Muscle of arm (tissue), 1 donor: ENCODE measurements at regions not wholly inside any gene's neighbourhood (a gene's known extent, or its start where the extent isn't known, plus 50 kb on each side); places are given as distances from the start of the nearest gene placed in this dataset.

Experiments
- DNase-seq: peaks from one replicate; pipeline ENCODE4 v3.0.0-alpha.2; 2013

- DNase-seq = no peak
Measured at GRCh38 chr7:52146871-52147634, 830.4 kb upstream of the COBL start.

DNA sequence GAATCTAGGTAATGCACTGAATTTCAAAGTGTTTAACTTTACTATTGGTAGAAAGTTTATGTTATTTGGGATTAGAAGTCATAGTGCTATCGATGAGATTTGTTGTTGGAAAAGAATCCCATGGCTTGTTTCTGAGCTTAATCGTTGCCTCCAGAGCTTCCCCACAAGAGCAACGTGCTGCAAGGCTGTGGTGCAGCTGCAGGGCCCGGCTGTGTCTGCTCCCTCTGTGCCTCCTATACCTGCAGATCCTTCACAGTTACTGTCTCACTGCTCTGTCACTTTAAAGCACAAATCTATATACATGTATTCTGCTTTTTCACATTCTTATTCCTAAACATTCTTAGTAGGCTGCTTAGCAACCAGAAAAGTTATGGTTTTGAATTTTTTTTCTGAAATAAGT is 826.6 kb upstream of the COBL start:
- no peak for DNase-seq

- no peak for DNase-seq
Measured at GRCh38 chr7:52140851-52141250, 824.2 kb upstream of the COBL start.

- no peak for DNase-seq
Measured at GRCh38 chr7:52135403-52135802, 818.8 kb upstream of the COBL start.

DNA sequence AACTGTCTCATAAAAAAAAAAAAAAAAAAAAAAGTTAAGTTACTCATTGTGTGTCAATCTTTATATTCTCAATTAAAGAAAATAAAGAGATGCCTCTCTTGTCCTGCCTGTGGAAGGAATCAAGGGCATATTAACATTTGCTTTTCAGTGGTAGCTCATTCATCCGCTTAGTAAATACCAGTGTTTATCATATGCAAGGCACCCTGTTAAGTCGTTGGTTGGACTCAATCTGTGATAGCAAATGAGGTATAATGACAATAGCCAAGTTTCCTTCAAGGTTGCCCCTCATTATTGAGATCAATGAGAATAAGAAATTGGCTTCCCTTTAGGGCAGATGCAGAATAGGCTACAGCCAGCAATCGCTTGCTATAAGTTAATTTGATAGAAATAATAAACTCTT is 812.7 kb upstream of the COBL start:
- DNase-seq = no peak

DNA sequence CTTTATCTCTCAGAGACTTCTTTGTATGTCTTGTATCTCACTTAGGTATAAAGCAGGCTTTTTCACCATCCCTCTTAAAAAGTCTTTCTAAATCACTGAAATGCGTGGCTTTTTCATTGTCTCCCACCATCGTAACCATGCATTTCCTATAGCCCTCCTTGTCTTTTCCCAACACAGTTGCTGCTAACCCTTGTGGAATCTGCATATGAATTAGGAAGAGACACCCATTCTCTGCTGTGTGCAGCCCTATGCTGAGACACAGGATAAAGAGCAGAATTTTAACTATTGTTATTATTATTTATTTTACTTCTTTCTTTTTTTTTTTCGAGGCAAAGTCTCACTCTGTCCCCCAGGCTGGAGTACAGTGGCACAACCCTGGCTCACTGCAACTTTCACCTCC is 804.3 kb upstream of the COBL start:
- DNase-seq = no peak

- DNase-seq = no peak
Measured at GRCh38 chr7:52119537-52119936, 802.9 kb upstream of the COBL start.

- no peak for DNase-seq
Measured at GRCh38 chr7:52114509-52114908, 797.9 kb upstream of the COBL start.

- no peak for DNase-seq
Measured at GRCh38 chr7:52114056-52114455, 797.4 kb upstream of the COBL start.

DNA sequence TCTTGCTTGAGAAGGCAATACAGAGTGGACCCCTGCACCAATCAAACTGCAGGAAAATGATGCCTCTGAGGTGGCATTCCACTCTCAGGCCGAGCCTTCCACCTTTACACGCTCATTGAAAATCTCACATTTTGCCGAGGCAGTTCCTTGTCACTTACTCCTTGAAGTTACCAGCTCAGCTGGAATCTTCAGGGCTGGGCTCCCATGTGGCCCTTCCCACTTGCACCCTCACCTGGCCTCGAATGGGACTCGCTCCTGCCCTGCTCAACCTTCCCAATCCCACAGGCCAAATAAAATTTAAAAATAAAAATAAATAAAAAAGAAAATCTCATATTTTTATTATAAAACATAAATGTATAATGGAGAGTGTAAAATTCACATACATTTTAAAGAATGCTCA is 790.7 kb upstream of the COBL start:
- DNase-seq = no peak

- DNase-seq = no peak
Measured at GRCh38 chr7:52095861-52096260, 779.3 kb upstream of the COBL start.

DNA sequence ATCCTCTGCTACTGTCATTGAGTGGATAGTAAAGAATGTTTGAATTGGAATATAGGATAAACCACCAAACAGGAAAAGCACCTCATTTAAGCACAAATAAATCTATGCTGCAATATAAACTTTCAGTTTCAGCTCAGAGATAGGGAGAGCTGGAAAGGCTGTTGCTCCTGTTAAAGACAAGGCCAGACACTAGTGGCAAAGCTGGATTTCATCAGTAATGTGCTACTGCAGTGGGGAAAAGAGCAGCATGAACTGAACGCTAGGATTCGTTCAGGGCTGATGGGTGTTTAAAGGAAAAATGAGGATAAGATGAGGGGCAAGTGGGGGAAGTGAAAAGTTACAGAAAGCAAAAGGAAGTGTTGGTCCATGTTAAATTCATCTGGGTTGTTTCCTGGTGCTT is 775.4 kb upstream of the COBL start:
- no peak for DNase-seq

- DNase-seq = no peak
Measured at GRCh38 chr7:52091101-52091500, 774.5 kb upstream of the COBL start.

- peak; percentile 41 for DNase-seq
Measured at GRCh38 chr7:52088008-52088901, 771.6 kb upstream of the COBL start.

DNA sequence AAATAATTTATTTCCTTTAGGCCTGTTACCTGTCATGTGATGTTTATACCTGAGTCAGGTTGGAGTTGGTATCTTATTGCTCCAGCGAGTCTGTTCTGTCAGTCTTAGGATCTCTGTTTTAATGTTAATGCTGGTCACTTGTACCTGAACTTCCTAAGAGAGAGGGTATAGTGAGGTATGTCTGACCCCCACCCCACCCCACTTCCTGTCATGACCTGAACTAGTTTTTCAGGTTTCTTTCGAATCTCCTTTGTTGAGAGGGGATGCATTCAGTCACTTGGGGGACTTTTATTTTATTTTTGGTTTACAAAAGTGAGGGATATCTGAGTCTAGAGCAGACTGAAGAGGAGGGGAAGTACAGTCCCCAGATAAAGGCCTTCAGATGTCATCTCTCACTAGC is 769.0 kb upstream of the COBL start:
- DNase-seq = no peak

- DNase-seq = no peak
Measured at GRCh38 chr7:52080493-52080892, 763.9 kb upstream of the COBL start.

DNA sequence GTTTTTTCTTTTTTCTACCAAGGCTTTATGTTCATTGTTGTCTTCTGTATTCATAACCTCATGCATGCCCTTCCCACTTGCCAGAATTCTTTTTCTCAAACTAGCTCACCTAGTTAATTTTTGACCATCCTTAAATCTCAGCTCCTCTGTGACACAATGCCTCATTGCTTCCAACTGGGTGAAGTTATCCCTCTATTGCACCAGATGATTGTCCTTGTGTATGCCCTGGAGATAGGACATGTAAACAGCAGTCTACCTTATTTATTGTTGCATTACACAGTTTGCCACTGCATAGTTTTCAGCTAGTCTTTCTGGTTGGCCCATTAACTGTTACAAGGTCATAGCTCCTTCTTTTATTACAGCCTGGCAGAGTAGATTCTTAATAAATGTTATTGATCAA is 763.1 kb upstream of the COBL start:
- DNase-seq = no peak

DNA sequence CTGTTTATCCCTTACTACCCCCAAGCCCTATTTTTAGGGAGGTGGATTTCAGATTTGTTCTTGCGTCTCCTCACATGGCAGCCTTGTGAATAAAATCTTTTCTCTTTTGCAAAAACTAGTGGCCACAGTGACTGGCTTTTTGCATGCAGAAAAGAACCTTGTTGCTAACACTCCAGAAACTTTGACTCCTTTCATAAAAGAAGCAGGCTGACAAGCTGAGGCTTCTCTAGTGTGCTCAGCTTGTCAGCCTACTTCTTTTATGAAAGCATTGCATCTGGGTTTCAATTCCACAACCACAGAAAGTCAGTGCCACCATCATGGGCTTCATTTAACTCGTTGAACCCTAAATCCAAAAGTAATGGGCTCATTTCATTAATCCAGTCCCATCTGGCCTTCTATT is 761.0 kb upstream of the COBL start:
- no peak for DNase-seq

DNA sequence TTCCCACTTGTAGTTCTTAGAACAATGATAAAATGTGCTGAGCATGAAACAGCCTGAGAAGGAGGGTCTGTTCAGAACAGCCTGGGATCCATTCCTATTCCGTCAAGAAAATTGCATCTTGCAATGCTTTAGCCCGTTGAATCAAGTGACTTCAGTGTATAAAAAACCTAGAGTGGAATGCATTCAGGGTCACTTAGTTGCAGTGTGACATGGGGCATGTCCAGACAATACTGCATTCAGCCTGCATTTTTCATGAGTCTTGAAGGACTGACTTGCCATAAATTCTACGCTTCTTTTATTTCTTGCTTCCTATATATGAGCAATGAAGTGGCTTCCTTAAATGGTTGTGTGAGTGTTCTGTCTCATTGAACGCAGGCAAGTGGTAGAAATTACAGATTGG is 758.3 kb upstream of the COBL start:
- no peak for DNase-seq

- no peak for DNase-seq
Measured at GRCh38 chr7:52074071-52074470, 757.5 kb upstream of the COBL start.

GRCh38 chr7:52071744-52072143 is 755.1 kb upstream of the COBL start:
- DNase-seq = no peak

- no peak for DNase-seq
Measured at GRCh38 chr7:52064493-52064892, 747.9 kb upstream of the COBL start.

GRCh38 chr7:52061666-52062065 is 745.1 kb upstream of the COBL start:
- no peak for DNase-seq
